IPS-18c (cell line): ENCODE measurements at regions not wholly inside any gene's neighbourhood (a gene's known extent, or its start where the extent isn't known, plus 50 kb on each side); places are given as distances from the start of the nearest gene placed in this dataset.
A peak's percentile ranks its signal among the peaks of the same experiment; 100 is the strongest.

ENCODE experiments used
- H3K4me3 ChIP-seq: 2 replicates; pipeline ENCODE4 v1.7.0; 2013; ENCODE audit warnings: low read depth, mild to moderate bottlenecking, low read length, moderate library complexity; ENCODE audit not compliant: insufficient read depth
- H3K9me3 ChIP-seq: one replicate; pipeline ENCODE4 v1.6.1; 2013; ENCODE audit warnings: mild to moderate bottlenecking, low read length, moderate library complexity; ENCODE audit not compliant: control insufficient read depth, insufficient read depth

- H3K4me3 ChIP-seq: no peak overlapping the region
- H3K9me3 ChIP-seq: no peaks in the 10 kb centered on the region
These were observed 75.0 kb downstream of the PTPDC1 start for GRCh38 chr9:94159069-94159939.

GRCh38 chr9:94160594-94161501 is 76.6 kb downstream of the PTPDC1 start:
- Histone ChIP-seq H3K4me3 (no peak overlapping the region), H3K9me3 (no peaks in the 10 kb centered on the region)

DNA sequence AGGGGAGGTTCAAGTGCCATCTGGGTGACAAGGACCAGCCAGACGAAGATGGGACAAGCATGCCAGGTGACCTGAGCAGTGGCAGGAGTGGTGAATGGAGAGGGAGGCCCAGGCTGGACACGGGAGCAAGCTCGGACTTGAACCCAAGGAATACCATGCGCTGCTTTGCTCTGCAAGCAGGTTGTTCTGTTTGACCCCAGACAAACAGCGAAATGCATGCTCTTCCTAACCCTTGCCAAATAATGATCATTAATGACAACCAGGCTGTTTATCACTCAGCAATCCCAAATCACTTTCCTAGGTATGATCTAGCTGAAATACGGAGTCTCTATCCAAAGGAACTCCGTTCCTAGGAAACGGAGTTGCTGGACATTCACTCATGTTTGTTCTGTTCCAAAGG is 77.4 kb downstream of the PTPDC1 start:
- Histone ChIP-seq H3K4me3 (no peak overlapping the region), H3K9me3 (no peaks in the 10 kb centered on the region)

GRCh38 chr9:94164806-94165549 is 80.7 kb downstream of the PTPDC1 start:
- Histone ChIP-seq H3K4me3 (no peak overlapping the region; the same call in 1 of the 2 replicates), H3K9me3 (no peaks in the 10 kb centered on the region)

- Histone ChIP-seq H3K9me3 (no peaks in the 10 kb centered on the region), H3K4me3 (peak overlapping the region; percentile 73; the same call in 1 of the 2 replicates)
These were observed 81.5 kb downstream of the PTPDC1 start for GRCh38 chr9:94165592-94166235.

DNA sequence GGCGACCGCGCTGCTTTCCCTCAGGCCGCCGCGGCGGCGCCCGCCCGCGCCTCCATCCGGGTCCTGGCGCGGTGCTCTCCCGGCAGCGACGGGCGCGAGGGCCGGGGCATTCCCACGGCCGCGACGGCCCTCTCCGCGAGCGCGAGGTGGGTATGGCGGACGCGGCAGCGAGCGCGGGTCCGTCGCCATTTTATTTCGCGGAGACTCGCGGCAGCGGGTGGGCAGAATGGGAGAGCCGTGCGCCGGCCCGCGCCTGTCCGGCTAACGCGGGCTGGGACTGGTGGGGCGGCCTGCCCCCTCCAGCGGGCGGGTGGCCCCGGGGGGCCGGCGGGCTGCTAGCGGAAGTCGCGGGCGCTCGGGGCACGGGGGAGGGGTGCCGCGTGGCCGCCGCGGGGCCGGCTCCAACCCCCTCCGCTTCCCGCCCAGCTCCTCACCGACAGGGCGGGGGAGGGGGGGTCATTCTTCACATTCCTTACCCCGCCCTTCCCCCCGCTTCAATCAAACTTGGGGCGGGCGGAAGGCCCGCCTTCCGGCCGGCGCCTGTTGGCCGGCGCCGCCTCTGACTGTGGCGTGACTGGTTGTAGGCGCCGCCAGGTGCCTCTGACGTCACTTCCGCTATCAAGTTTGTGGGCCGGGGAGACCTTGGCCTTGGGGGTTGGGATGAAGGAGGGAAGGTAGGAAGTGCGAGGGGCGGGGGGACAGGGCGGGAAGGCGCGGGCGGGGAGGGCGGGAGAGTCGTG is 82.1 kb downstream of the PTPDC1 start:
- Histone ChIP-seq H3K9me3 (no peaks in the 10 kb centered on the region), H3K4me3 (peak overlapping the region; percentile 73)

GRCh38 chr9:94166976-94167346 is 82.7 kb downstream of the PTPDC1 start:
- Histone ChIP-seq H3K9me3 (no peaks in the 10 kb centered on the region), H3K4me3 (peak overlapping the region; percentile 57)

- H3K4me3 ChIP-seq: peak overlapping the region; percentile 57
- H3K9me3 ChIP-seq: no peaks in the 10 kb centered on the region
These were observed 83.2 kb downstream of the PTPDC1 start for GRCh38 chr9:94167376-94167890.

DNA sequence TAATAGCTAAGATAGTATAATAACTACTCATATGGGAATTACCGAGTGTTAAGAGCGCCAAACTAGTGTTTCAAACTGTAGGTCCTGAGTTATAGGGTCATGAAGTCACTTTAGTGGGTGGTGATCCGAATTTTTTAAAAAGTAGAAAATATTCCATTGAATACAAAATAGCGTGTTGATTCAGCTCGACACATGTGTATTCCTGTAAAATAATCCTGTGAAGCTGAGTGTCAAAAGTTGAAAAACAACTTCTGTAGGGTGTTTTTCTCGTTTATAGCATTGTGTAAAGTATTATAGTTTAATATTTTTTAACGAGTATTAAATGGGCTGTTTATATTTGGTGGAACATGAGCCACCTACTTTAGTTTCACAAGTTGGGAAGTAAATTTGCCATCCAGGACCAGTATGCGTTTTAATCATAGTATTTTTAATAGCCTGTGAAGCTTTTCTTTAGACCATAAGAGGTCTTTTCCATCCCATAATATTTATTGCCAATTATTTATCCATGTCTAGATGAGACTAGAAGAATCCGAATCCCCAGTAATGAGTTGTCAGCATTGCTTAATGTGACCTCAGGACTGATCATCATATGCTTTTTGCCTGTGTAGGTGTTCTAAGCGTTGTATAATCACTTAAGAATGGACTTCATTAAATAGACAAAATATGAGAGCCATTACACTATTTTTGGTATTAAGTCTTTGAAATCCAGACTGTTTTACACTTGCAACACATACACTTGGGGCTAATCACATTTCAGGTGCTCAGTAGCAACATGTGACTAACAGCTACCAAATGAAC is 84.1 kb downstream of the PTPDC1 start:
- H3K4me3 ChIP-seq: peak overlapping the region; percentile 57
- H3K9me3 ChIP-seq: no peaks in the 10 kb centered on the region

DNA sequence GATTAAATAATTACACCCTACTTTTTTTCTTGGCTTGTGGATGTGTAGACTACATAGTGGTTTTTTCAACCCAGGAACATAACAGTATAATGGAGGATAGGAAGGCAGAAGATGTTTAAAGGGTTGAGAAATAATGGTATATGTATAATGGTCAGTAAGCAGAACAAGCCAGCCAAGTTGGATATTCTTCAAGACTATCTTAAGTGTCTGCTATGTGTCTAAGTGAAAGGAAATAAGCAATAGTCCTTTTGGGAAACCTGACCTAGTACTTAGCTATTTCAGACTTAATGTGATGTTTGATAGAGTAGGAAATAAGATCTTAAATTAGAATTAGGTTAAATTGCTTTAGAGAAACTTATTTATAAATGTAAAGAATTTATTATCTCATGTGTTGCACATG is 85.7 kb downstream of the PTPDC1 start:
- Histone ChIP-seq H3K4me3 (no peak overlapping the region), H3K9me3 (no peaks in the 10 kb centered on the region)

GRCh38 chr9:94173632-94174031 is 85.5 kb upstream of the ZNF169 start:
- Histone ChIP-seq H3K9me3 (no peaks in the 10 kb centered on the region), H3K4me3 (no peak overlapping the region)

- Histone ChIP-seq H3K4me3 (no peak overlapping the region), H3K9me3 (no peaks in the 10 kb centered on the region)
These were observed 84.9 kb upstream of the ZNF169 start for GRCh38 chr9:94174164-94174563.

GRCh38 chr9:94175669-94176068 is 83.4 kb upstream of the ZNF169 start:
- Histone ChIP-seq H3K4me3 (no peak overlapping the region), H3K9me3 (no peaks in the 10 kb centered on the region)

DNA sequence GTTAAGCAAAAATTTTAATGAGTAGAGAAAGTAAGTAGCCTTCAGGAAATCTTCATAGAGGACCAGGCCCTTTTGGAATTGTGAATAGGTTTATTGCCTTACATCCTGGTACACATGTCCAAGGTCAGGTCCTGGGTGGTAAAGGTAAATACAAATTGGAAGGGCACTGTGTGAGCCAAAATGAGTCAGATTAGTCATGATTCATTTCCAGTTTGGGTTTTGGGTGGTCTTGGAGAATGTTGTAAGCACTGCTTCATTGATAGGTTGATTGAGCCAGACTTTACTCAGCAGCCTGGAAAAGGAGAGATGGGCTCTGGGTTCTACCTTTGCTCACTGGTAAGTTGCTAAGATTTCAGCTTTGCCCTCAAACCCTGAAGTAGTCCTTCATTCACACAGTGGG is 82.5 kb upstream of the ZNF169 start:
- no peaks in the 10 kb centered on the region for H3K9me3 ChIP-seq
- H3K4me3 ChIP-seq: no peak overlapping the region

GRCh38 chr9:94178927-94179326 is 80.2 kb upstream of the ZNF169 start:
- H3K4me3 ChIP-seq: no peak overlapping the region
- no peaks in the 10 kb centered on the region for H3K9me3 ChIP-seq
